Brain microvascular endothelial cell (primary cell): ENCODE measurements at regions not wholly inside any gene's neighbourhood (a gene's known extent, or its start where the extent isn't known, plus 50 kb on each side); places are given as distances from the start of the nearest gene placed in this dataset.

Experiments
- DNase-seq: peaks from one replicate; pipeline ENCODE4 v3.0.0-alpha.2; 2020
- H3K27ac ChIP-seq: fragments of 250-450 bp; sonication (Bioruptor Pico); 2 replicates; pipeline ENCODE4 v1.5.1; 2020; ENCODE audit warnings: mild to moderate bottlenecking, moderate library complexity
- H3K27me3 ChIP-seq: fragments of 250-450 bp; sonication (Bioruptor Pico); replicated peaks from 2 replicates; pipeline ENCODE4 v1.5.1; 2020; ENCODE audit warnings: mild to moderate bottlenecking
- H3K36me3 ChIP-seq: fragments of 250-450 bp; sonication (Bioruptor Pico); replicated peaks from 2 replicates; pipeline ENCODE4 v1.5.1; 2020; ENCODE audit warnings: mild to moderate bottlenecking
- H3K4me3 ChIP-seq: 2 replicates; pipeline ENCODE4 v1.5.1; 2011; ENCODE audit warnings: low read depth, mild to moderate bottlenecking, control low read depth, low read length, moderate library complexity
- CTCF ChIP-seq: IDR thresholded peaks from 2 replicates; pipeline ENCODE4 v1.5.1; 2011; ENCODE audit warnings: low read depth, mild to moderate bottlenecking, moderate library complexity, low read length, control low read depth, inconsistent platforms; ENCODE audit errors: missing control alignments
- in situ Hi-C: cut with HindIII; loops from 2 replicates; pipeline ENCODE4 v1.10.0; 2017; ENCODE audit warnings: low sequenced_read_pairs, low pct_ligation_motif_present

GRCh38 chr3:116871905-116872304 lies 162.3 kb downstream of the TUSC7 start:
- in situ Hi-C loops, result no loop called here

GRCh38 chr3:116872688-116873087 lies 163.1 kb downstream of the TUSC7 start:
- H3K27me3 ChIP-seq, result no peaks in the 10 kb centered on the region
- in situ Hi-C loops, result no loop called here
- no peak overlapping the region for H3K27ac ChIP-seq
- no peak overlapping the region for H3K4me3 ChIP-seq
- DNase-seq, result no peak
- no peaks in the 10 kb centered on the region for H3K36me3 ChIP-seq
- no peak for TF ChIP-seq CTCF

More at GRCh38 chr3:116871905-116872304, 162.3 kb downstream of the TUSC7 start:
- Histone ChIP-seq H3K4me3 (no peak overlapping the region), H3K27ac (no peak overlapping the region), H3K36me3 (no peaks in the 10 kb centered on the region), H3K27me3 (no peaks in the 10 kb centered on the region)
- no peak for TF ChIP-seq CTCF
- no peak for DNase-seq

GRCh38 chr3:116873142-116873541 lies 163.6 kb downstream of the TUSC7 start:
- Histone ChIP-seq H3K27me3 (no peaks in the 10 kb centered on the region), H3K36me3 (no peaks in the 10 kb centered on the region), H3K4me3 (no peak overlapping the region), H3K27ac (no peak overlapping the region)
- in situ Hi-C loops, result no loop called here
- TF ChIP-seq CTCF, result no peak
- DNase-seq, result no peak

GRCh38 chr3:116877968-116878367 lies 168.4 kb downstream of the TUSC7 start:
- no peak overlapping the region for H3K27ac ChIP-seq
- DNase-seq, result no peak
- in situ Hi-C loops, result no loop called here
- no peak for TF ChIP-seq CTCF
- H3K36me3 ChIP-seq, result no peaks in the 10 kb centered on the region
- no peaks in the 10 kb centered on the region for H3K27me3 ChIP-seq
- no peak overlapping the region for H3K4me3 ChIP-seq

GRCh38 chr3:116886202-116886893 lies 176.8 kb downstream of the TUSC7 start:
- Histone ChIP-seq H3K27ac (no peak overlapping the region), H3K36me3 (no peaks in the 10 kb centered on the region), H3K4me3 (no peak overlapping the region), H3K27me3 (no peaks in the 10 kb centered on the region)
- no peak for TF ChIP-seq CTCF
- in situ Hi-C loops, result no loop called here
- no peak for DNase-seq

- in situ Hi-C loops, result no loop called here
- no peak overlapping the region for H3K27ac ChIP-seq
Observed at GRCh38 chr3:116896116-116896515, 186.5 kb downstream of the TUSC7 start.

More at GRCh38 chr3:116896116-116896515, 186.5 kb downstream of the TUSC7 start:
- no peak for TF ChIP-seq CTCF
- Histone ChIP-seq H3K36me3 (no peaks in the 10 kb centered on the region), H3K4me3 (no peak overlapping the region), H3K27me3 (no peaks in the 10 kb centered on the region)
- no peak for DNase-seq
